GM12892 (cell line): ENCODE measurements at regions not wholly inside any gene's neighbourhood (a gene's known extent, or its start where the extent isn't known, plus 50 kb on each side); places are given as distances from the start of the nearest gene placed in this dataset.

Experiments
- POLR2AphosphoS5 ChIP-seq: IDR thresholded peaks from 2 replicates; pipeline ENCODE4 v1.6.1; 2011; ENCODE audit warnings: low read depth, low read length, control low read depth
- TAF1 ChIP-seq: IDR thresholded peaks from 2 replicates; pipeline ENCODE4 v1.6.1; 2011; ENCODE audit warnings: low read depth, mild to moderate bottlenecking, control low read depth, low read length, borderline replicate concordance

DNA sequence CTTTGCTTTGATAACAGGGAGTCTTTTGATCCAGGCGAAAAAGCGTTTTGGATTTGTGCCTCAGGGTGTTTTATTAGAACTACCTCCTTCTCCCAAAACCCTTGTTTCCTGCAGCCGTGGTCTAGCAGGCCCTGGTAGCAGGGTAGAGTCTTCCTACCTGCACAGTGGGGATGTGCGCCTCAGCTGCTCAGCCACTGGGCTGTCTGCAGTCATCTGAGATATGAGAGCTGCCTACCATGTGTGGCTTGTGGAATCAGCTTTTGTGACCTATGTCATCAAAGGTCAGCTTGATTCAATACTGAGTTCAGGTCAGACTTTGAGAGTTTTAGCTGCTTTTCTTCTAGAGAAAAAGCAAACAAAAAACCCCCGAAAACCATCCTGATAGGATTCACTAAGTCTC lies 279.5 kb downstream of the CLIC5 start:
- no peak for TF ChIP-seq TAF1
- TF ChIP-seq POLR2AphosphoS5 = no peak
